NCI-H146 treated with DMSO at 0.1 percent for 48 hours (cell line): ENCODE measurements at regions not wholly inside any gene's neighbourhood (a gene's known extent, or its start where the extent isn't known, plus 50 kb on each side); places are given as distances from the start of the nearest gene placed in this dataset.
"Not testable (repeated sequence)": the region's sequence is repeated elsewhere in the genome, so short reads cannot be mapped to it uniquely, and the experiment has no call there.

Source experiments
- DNase-seq: peaks from one replicate; lab custom pipeline; 2025; ENCODE audit not compliant: unreplicated experiment; lab: John Stamatoyannopoulos, UW

DNA sequence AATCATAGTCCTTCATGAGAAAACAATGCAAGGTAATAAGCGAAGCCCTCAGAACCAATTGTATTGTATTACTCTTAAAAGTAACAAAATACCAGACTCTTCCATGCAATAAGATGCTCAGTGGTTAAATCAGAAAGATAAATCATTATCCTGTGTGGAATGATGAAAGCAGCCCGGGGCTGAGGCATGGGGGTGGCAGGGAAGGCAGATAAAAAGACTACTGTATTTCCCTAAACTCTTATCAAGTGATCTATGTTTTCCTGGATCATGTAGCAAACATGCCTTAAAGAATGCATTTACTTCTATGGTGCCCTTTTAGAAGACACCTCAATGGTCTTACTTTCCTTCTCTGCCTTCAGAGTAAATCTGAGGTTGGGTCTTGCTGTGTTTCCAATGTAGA lies 105.6 kb upstream of the DAPK1 start:
- no peak for DNase-seq

DNA sequence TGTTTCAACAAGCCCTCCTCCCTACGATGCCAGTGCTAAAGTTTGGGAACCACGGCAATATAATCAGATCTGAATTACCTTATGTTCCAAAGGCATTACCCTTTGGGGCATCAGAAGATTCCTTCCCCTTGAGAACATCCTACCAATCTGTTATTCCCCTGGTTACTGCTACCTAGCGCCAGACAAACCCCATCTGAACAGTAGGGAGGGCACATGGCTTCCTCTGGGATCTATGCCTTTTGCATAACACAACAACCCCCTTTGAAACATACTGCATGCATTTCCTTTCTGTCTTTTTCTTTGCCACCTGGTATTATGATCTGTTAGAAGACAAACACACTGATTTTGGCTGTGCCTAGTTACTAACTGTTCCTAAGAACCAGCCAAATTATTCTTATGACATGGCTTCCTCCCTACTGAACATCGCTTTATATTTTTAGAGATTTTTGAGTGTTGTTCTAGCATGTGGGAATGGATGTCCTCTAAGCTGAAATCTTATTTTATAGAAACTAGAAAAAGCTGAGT lies 103.9 kb upstream of the DAPK1 start:
- DNase-seq, result no peak

DNA sequence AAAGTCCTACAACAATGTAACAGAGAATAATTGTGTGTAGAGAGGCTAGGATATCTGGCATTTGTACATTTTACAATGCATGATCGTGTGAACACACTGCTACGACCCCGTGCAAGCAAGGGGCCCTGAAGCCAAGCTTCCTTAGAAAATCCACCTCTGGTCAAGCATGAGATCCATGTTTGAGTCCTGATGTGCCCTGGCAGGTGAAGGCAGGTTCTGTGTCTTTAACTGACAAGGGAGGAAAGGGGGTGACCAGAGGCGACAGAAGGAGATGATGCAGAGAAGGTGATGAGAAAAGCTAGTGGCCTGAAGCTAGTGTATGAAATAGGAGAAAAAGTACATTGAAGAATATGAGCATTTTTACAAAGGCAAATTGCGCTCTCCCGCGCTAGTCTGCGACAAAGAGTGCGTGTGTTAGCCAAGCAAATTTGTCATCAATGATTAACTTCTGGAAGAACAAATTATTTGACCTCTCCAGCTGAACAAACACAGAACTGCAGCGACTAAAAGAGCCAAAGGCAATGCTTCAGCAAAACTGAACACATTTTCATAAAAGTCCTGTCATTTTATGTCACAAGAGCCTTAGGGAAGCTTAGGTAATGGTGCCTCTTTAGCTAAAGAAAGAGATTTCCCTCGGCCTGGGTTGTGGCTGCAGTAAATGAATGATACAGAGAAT lies 101.7 kb upstream of the DAPK1 start:
- no peak for DNase-seq

DNA sequence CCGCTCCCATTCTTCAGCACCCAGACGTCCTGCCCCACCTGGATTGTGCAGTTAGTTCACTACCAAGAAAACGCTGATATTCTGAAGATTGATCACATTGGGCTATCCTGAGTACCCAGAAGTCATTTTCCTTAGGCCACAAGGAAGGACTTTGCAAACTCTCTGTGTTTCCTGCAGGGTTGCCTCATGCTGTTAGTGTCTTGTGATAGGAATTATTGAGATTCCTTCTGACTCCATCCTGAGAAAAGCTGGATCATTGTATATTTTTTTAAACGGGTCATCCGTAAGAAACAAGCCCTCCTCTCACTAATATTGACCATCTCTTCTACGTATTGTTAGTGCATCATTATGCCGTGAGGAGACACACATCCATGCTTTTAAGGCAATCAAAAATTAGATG lies 96.0 kb upstream of the DAPK1 start:
- DNase-seq, result no peak

DNA sequence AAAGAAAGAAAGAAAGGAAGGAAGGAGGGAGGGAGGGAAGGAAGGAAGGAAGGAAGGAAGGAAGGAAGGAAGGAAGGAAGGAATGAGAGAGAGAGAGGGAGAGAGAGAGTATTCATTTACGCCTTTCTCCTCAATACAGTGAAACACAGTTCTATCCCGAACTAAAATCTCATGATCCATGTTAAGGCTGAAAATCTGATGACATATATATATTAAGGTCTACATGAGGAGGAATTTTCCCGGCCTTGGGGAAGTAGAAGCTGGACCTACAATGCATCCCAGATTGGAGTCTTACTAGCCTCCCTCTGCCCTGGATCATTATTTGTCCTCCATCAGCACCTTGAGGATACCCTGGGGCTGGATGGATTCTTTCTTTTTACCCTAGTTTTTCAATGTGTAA lies 95.1 kb upstream of the DAPK1 start:
- DNase-seq, result no peak

DNA sequence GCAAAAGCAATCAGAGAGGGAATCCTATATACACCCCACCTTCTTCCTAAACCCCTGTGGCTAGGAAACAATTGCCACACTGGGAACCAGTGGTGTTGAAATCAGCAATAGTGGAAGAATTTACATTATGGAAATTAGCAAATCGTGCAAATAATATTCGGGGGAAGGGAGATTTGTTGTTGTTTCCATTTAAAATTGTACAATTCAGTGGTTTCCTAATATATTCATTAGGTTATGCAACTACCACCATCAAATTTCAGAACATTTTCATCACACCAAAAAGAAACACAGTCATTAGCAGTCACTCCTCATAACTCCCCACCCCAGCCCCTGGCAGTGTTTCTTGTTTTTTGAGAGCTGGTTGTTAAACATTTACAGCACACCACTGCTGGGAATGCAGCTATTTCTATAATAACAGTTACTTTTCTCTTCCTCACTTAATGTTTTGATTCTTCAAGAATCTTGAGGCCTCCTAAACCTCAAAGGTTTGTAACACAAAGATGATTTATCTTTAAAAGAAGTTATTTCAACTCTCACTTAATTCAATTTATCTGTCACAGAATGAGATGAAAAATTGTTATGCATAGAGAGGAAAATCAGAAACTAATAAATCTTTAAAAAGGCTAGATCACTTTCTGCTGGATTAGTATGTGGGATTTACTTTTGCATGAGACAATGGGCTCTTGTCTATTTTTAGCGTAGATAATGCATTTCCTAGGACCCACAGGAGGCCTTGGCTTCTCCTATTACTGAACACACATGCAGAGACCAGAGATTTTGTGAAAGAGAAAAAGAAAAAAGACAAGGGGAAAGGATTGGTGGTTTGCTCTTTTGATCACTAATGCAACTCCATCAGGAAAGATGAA lies 91.8 kb upstream of the DAPK1 start:
- DNase-seq, result no peak

DNA sequence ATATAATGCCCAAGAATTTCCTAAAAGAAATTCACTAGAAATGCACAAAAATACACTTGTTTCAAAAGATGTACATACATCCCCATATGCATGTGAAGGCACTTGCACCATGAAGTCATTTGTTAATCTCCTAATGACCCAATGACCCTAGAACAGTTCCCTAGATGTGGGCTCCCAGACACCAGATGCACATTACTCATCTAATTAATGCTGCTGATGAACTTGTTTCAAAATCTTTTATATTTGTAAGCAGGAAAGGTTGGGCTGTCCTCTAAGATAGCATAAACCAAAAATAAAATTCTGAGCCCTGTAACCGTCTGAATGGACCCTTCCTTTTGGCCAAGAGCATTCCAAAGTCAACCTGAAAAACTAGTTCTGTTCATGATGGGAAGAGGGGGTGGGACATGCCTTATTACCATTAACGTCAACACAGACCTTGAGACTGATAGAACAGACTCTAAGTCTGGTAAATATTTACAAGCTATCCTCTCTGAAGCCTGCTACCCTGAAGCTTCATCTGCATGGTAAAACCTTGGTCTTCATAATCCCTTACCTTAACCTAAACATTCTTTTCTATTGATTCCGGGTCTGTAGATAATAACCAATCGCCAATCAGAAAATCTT lies 91.0 kb upstream of the DAPK1 start:
- no peak for DNase-seq

DNA sequence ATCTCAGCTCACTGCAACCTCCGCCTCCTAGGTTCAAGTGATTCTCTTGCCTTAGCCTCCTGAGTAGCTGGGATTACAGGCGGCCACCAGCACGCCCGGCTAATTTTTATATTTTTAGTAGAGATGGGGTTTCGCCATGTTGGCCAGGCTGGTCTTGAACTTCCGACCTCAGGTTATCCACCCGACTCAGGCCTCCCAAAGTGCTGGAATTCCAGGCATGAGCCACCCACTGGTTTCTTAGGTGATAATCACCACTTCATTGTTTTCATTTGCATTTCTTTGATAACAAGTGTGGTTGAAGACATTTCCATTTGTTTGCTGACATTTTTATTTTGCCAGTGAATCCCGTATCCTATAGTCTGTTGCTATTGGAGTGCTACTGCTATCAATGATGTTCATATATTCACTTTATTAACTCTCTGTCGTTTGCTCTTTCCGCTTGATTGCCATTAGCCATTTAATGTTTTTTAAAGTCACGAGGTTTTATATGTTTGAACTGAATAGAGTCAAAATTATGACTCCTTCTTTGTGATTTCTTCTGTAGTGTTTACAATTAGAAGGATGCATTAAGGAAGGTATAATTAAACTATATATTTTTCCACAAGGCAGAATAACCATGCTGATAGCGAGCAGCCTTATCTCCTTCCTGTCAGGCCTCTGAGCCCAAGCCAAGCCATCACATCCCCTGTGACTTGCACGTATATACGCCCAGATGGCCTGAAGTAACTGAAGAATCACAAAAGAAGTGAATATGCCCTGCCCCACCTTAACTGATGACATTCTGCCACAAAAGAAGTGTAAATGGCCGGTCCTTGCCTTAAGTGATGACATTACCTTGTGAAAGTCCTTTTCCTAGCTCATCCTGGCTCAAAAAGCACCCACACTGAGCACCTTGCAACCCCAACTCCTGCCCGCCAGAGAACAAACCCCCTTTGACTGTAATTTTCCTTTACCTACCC lies 87.3 kb upstream of the DAPK1 start:
- DNase-seq, result not testable (repeated sequence)

DNA sequence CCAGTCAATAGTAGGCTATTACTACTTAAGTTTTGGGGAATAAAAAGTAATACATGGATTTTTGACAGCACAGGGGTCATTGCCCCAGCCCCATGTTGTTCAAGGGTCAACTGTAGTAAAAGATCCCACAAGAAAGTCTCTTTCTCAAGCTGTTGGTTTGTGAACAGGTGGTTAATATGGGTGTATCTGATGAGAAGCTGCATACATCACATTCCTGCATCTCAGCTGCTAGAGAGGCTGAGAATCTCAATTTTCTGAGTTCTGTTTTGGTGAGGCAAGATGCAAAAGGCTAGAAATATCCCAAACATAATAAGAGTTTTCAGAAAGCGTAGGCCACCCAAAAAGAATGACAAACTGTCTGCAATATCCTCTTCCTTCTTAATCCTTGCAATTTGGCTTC lies 76.8 kb upstream of the DAPK1 start:
- DNase-seq, result no peak

DNA sequence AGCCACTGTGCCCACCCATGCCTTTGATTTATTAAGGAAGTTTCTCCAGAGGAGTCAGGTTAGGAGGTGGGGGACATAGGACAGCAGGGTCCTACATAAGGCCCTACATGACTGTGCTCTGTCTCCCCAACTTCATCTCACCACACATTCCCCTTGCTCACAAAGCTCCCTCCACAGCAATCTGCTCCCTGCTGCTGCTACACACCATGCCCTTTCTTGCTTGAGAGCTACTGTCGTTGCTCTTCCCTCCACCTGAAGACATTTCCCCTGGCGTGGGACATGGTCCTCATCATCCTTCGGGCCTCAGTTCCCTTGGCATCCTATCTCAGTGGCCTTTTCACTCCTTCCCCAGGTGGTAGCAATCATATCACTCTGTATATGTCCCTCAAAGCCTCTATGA lies 75.9 kb upstream of the DAPK1 start:
- no peak for DNase-seq

DNA sequence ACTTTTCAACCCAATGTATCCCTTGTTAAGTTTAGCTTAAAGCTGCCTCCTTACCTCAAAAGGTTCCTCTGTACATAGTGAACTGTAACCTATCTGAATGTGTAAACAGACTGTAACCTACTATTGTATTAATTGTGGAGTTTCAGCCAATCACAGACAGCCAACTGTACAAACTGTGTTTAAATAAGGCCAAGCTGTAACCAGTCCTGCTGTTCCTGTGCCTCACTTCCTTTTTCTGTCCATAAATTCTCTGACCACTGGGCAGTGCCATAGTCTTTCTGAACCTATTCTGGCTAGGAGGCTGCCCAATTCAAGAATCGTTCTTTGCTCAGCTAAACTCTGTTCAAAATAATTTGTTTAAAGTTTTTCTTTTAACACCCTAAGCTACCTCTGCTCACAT lies 74.7 kb upstream of the DAPK1 start:
- no peak for DNase-seq

DNA sequence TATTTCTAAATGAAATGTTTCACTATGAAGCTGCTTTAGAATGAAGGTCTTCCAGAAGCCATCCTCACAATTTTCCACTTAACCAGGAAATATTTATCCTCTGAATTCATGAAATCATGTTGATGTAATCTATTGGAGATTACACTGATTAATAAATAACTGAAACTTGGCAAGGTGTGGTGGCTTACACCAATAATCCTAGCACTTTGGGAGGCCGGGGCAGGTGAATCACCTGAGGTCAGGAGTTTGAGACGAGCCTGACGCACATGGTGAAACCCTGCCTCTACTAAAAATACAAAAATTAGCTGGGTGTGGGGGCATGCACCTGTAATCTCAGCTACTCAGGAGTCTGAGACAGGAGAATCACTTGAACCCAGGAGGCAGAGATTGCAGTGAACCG lies 73.8 kb upstream of the DAPK1 start:
- DNase-seq, result not testable (repeated sequence)

DNA sequence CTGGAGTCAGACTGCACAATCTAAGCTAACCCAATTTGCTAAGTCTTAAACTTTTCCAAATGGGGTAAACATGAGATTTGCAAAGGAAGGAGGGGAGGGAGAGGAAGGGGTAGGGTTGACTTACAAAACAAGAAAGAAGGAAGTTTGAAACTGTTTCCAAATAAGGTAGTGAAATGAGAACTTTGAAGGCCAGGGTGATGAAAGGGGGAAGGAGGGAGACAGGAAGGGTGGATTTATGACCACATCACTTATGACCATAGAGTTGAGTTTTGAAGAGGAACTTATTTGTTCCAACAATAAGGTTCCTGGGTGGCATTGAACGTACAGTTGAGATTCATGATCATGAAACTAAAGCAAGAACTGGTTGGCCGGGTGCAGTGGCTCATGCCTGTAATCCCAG lies 72.5 kb upstream of the DAPK1 start:
- no peak for DNase-seq

DNA sequence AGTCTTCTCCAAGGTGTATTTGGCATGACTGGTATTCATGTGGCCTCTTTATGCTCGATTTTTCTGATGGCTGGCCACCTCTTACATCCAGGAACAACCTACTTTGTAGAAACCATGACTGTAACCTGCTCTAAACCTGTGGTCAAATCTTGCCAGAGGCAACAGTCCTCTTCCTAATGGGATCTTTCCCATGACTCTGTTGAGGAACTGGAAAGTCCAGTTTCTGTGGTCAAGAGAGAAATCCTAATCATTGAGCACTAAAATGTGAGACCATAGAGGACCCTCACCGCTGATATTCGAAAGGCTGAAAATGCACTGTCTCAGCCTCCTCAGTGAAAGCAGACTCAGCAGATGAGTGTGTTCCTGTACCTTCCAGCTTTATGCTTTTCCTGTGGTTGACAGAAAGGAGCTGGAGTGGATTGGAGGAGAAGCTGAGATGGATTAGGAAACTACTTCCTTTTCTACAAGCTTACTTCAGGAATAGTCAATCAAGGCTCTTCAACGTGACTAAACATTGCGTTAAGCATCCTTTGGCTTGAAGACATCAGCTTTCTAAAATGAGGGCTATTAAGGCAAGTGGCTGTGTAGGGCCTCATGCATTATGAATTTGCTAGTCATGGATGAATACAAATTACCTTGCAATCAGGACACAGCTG lies 69.7 kb upstream of the DAPK1 start:
- DNase-seq, result no peak

DNA sequence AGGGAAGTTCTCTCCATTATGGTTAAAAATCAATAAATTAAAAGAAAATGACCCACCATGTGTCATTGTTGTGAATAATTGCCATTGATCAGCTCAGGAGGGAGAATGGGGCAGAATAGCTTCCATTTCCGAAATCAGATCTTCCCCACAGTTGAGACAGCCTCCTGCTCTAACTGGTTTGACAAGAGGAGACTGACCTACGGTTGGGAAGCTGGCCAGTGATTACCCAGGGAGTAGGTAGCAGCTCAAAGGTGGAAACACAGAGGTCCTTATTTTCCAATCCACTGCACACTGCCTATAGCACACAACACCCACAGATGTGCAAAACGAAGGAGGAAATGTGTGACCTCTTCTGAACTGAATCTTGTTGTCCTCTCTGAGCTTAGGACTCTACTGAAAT lies 69.0 kb upstream of the DAPK1 start:
- DNase-seq, result no peak

DNA sequence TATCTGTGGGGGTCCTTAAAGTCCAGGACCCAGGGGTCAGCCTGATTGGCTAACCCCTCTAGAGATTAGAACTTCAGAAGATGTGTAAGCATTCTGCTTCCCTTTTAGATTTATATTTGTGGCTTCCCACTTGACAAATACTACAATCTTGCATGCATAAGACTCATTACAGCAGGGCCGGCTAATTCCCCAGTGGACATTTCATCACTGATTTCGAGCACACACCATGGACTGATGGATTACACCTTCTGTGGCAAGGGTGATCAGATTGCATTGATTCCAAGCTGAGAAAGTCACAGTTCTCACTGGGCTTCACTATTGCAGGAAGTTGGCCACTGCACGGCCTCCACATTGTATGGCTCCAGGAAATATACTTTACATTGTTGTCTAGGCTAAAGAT lies 65.8 kb upstream of the DAPK1 start:
- no peak for DNase-seq

DNA sequence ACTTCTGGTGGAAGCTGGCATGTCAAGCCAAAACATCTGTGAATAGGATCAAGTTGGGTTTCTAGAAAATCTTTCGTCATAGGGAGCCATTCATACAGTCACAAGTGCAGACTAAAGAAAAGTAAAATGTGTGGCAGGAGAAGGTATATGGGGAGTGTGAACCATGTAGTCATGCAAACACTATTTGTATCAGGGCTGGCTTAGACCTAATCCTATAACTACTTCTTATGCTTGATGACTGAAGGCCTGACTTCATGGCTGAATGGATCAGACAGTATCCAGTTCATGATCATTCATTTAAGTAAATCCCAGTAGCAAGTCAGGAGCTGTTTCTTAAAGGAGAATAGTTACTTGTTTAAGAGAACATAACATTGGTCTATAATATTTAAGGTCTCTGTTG lies 63.8 kb upstream of the DAPK1 start:
- no peak for DNase-seq

DNA sequence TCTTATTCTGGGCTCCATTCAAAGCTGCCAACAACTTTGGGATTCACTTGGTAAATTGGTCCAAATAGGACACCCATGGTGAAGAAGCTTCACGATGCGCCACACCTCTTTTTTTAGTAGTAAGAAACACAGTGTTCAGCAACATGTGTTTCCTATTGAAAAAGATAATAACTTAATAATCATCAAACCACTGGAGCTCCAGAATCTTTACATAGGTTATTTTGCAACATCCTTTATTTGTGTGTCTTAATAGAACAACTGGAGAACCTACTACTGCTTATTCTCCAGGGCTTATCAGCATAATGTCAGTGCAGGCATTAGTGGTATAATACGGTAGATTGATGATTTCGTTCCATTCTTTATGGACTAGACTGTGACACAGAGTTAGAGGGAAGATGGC lies 63.3 kb upstream of the DAPK1 start:
- no peak for DNase-seq

DNA sequence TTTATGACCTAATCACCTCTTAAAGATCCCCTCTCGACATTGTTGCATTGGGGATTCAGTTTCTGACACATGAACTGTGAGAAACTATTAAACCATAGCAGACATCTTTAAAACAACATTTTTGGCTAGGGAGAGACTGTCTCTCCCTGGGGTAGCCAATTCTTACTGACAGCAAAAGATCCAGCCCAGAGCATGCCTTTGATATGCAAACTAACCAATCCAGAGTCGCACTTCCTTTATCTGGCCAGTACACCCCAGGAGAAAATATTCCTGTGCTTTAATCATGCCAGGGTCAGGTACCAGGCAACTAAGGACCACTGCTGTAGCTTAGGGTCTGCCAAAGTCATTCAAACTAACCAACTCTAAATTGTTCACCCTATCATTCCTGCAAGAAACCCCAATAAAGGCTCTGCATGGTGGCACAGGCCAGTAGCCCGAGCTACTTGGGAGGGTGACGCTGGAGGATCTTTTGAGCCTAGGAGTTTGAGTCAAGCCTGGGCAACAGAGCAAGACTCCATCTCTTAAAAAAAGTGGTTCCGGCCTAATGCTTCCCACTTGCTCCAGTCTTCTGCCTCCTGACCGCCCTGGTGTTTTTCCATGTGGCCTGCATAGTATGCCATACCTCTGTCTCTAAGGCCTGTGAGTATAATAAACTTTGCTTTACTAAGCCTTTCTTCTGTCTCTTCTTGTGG lies 62.3 kb upstream of the DAPK1 start:
- no peak for DNase-seq

DNA sequence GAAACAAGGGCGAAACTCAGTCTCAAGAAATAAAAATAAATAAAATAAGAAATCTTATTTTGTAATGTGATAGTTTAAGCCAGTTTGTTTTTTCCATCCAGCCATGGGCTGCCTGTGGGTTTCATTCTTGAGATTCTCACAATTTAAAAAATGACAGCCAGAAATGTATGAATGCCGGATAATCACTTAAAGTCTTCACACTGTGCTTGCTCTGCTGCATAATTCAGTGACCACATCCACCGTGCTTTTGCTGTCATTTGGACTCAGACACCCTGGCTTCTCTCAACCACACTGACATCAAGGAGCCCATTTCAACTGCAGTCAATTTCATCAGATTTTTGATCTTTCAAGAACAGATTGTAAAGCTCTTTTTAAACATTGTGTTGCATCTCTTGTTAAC lies 61.0 kb upstream of the DAPK1 start:
- no peak for DNase-seq
